ENCODE measurements at regions not wholly inside any gene's neighbourhood (a gene's known extent, or its start where the extent isn't known, plus 50 kb on each side); places are given as distances from the start of the nearest gene placed in this dataset.

DNA sequence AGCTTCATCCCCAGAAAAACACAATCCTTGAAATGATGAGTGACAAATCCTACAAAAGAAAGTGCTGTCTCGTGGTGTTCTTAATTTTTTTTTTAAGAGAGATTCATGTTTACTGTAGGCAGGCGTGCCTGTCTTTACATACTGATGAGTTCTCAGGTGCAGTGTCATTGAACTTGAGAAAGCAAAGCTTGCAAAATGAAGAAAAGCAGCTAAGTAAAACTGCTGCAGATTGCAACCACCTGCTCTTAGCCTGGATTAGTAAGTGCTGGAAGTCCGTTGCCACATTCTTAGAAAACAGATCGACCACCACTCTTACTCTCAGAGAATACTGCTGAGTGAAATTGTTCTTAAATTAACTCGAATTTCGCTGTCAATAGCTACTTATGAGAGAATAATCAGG is 854.6 kb downstream of the TRIML1 start:
- H3K9me3 ChIP-seq (ENCODE audit: control insufficient read depth, insufficient read depth, low read depth, low read length): no peaks in the 10 kb centered on the region
- H3K27ac ChIP-seq (ENCODE audit: insufficient read depth, low read length): no peak overlapping the region
- H3K4me1 ChIP-seq (ENCODE audit: control insufficient read depth, extremely low read depth, insufficient read depth, low read length): no peaks in the 10 kb centered on the region
- TF ChIP-seq, protein P1, sequence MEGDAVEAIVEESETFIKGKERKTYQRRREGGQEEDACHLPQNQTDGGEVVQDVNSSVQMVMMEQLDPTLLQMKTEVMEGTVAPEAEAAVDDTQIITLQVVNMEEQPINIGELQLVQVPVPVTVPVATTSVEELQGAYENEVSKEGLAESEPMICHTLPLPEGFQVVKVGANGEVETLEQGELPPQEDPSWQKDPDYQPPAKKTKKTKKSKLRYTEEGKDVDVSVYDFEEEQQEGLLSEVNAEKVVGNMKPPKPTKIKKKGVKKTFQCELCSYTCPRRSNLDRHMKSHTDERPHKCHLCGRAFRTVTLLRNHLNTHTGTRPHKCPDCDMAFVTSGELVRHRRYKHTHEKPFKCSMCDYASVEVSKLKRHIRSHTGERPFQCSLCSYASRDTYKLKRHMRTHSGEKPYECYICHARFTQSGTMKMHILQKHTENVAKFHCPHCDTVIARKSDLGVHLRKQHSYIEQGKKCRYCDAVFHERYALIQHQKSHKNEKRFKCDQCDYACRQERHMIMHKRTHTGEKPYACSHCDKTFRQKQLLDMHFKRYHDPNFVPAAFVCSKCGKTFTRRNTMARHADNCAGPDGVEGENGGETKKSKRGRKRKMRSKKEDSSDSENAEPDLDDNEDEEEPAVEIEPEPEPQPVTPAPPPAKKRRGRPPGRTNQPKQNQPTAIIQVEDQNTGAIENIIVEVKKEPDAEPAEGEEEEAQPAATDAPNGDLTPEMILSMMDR (conservative IDR thresholded peaks at IDR 0.05 in 1 of 2, IDR thresholded peaks at IDR 0.05 in 1 of 2; ENCODE audit: low read depth in 1 of 2, low read length in 2 of 2): no peak
- TF ChIP-seq EZH2 (IDR thresholded peaks at IDR 0.05; ENCODE audit: low read length, missing control alignments): no peak
- no peaks in the 10 kb centered on the region for H4K20me1 ChIP-seq (ENCODE audit: control insufficient read depth, extremely low read depth, insufficient read depth, low read length)
- no peak overlapping the region for H3K9ac ChIP-seq (ENCODE audit: insufficient read depth, low read length)
- no peak overlapping the region for H2AFZ ChIP-seq (ENCODE audit: low read length)
- no peaks in the 10 kb centered on the region for H3K79me2 ChIP-seq (ENCODE audit: control insufficient read depth, insufficient read depth, low read length)
- H3K27me3 ChIP-seq (ENCODE audit: control insufficient read depth, insufficient read depth, low read length): no peaks in the 10 kb centered on the region
- no peak for DNase-seq (ENCODE audit: low read depth in 2 of 2)
- H3K36me3 ChIP-seq (ENCODE audit: control insufficient read depth, insufficient read depth, low read length): no peaks in the 10 kb centered on the region
- no peak overlapping the region for H3K4me3 ChIP-seq (replicated peaks in 1 of 4; ENCODE audit: control extremely low read depth in 1 of 4, insufficient read depth in 1 of 4, low read depth in 3 of 4, low read length in 4 of 4)
- no peak overlapping the region for H3K4me2 ChIP-seq (ENCODE audit: extremely low read depth, insufficient read depth, low read length)

DNA sequence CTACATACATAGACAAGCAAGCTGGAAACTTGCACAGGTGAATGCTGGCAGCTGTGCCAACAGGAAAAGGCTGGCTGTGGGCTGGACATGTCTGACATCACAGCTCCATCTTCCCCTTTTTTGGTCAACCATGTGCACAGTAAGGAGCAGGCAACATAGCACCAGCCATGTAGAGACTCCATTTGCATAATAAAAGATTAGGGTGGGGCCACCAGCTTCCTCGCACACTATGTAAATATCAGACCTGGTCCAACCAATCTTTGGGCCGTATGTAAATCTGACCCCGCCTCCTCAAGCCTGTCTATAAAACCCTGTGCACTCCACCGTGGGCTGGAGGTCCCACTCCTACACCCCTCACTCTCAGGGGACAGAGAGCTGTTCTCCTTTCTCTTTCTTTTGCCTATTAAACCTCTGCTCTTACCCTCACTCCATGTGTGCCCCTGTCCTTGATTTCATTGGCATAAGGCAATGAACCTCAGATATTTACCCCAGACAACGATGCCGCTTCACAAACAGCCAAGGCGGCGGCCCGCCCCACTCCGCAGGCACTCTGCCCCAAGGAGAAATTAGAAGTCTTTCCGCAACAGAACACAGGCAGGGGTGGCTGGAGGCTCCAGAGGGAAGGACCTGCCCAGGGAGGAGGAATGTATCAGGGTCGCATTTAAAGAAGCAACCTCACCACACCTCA is 862.2 kb downstream of the TRIML1 start:
- no peak overlapping the region for H3K9ac ChIP-seq (ENCODE audit: insufficient read depth, low read length)
- no peak overlapping the region for H2AFZ ChIP-seq (ENCODE audit: low read length)
- no peak overlapping the region for H3K4me3 ChIP-seq (replicated peaks in 1 of 4; ENCODE audit: control extremely low read depth in 1 of 4, insufficient read depth in 1 of 4, low read depth in 3 of 4, low read length in 4 of 4)
- no peak overlapping the region for H3K27ac ChIP-seq (ENCODE audit: insufficient read depth, low read length)
- no peak for DNase-seq (ENCODE audit: low read depth in 2 of 2)
- H3K79me2 ChIP-seq (ENCODE audit: control insufficient read depth, insufficient read depth, low read length): no peaks in the 10 kb centered on the region
- TF ChIP-seq EZH2 (IDR thresholded peaks at IDR 0.05; ENCODE audit: low read length, missing control alignments): no peak
- TF ChIP-seq, protein P1 (conservative IDR thresholded peaks at IDR 0.05 in 1 of 2, IDR thresholded peaks at IDR 0.05 in 1 of 2; ENCODE audit: low read depth in 1 of 2, low read length in 2 of 2): no peak
- H3K9me3 ChIP-seq (ENCODE audit: control insufficient read depth, insufficient read depth, low read depth, low read length): no peaks in the 10 kb centered on the region
- no peaks in the 10 kb centered on the region for H3K36me3 ChIP-seq (ENCODE audit: control insufficient read depth, insufficient read depth, low read length)
- no peaks in the 10 kb centered on the region for H3K4me1 ChIP-seq (ENCODE audit: control insufficient read depth, extremely low read depth, insufficient read depth, low read length)
- no peak overlapping the region for H3K4me2 ChIP-seq (ENCODE audit: extremely low read depth, insufficient read depth, low read length)
- H3K27me3 ChIP-seq (ENCODE audit: control insufficient read depth, insufficient read depth, low read length): no peaks in the 10 kb centered on the region
- no peaks in the 10 kb centered on the region for H4K20me1 ChIP-seq (ENCODE audit: control insufficient read depth, extremely low read depth, insufficient read depth, low read length)

DNA sequence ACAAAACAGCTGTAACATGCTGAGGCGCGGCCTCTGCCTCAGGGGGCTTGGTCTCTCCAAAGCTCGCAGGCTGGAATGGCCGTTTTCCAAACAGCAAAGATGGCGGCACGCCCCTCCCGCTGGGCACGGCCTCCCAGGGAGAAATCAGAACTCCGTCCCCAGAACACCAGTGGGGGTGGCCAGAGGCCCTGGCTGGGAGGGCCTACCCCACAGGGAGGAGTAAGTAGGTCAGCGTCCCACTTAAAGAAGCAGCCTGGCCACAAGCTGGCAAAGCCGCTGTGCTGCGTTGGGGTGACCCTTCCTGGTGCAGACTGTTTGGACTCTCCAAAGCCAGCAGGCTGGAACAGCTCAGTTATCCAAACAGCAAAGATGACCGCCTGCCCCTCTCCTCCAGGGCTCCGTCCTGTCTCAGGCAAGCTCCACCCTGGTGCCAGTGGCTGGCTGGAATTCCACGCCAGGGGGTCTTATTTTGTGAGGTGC is 862.8 kb downstream of the TRIML1 start:
- H3K27me3 ChIP-seq (ENCODE audit: control insufficient read depth, insufficient read depth, low read length): no peaks in the 10 kb centered on the region
- no peak for DNase-seq (ENCODE audit: low read depth in 2 of 2)
- H3K4me2 ChIP-seq (ENCODE audit: extremely low read depth, insufficient read depth, low read length): no peak overlapping the region
- H3K9me3 ChIP-seq (ENCODE audit: control insufficient read depth, insufficient read depth, low read depth, low read length): no peaks in the 10 kb centered on the region
- no peaks in the 10 kb centered on the region for H3K79me2 ChIP-seq (ENCODE audit: control insufficient read depth, insufficient read depth, low read length)
- no peak for TF ChIP-seq EZH2 (IDR thresholded peaks at IDR 0.05; ENCODE audit: low read length, missing control alignments)
- TF ChIP-seq, protein P1 (conservative IDR thresholded peaks at IDR 0.05 in 1 of 2, IDR thresholded peaks at IDR 0.05 in 1 of 2; ENCODE audit: low read depth in 1 of 2, low read length in 2 of 2): no peak
- no peak overlapping the region for H3K27ac ChIP-seq (ENCODE audit: insufficient read depth, low read length)
- no peak overlapping the region for H3K9ac ChIP-seq (ENCODE audit: insufficient read depth, low read length)
- no peaks in the 10 kb centered on the region for H3K4me1 ChIP-seq (ENCODE audit: control insufficient read depth, extremely low read depth, insufficient read depth, low read length)
- no peaks in the 10 kb centered on the region for H4K20me1 ChIP-seq (ENCODE audit: control insufficient read depth, extremely low read depth, insufficient read depth, low read length)
- no peak overlapping the region for H2AFZ ChIP-seq (ENCODE audit: low read length)
- no peak overlapping the region for H3K4me3 ChIP-seq (replicated peaks in 1 of 4; ENCODE audit: control extremely low read depth in 1 of 4, insufficient read depth in 1 of 4, low read depth in 3 of 4, low read length in 4 of 4)
- no peaks in the 10 kb centered on the region for H3K36me3 ChIP-seq (ENCODE audit: control insufficient read depth, insufficient read depth, low read length)

All from fibroblast of lung (primary cell).